NOMO-1 (cell line): ENCODE measurements at regions not wholly inside any gene's neighbourhood (a gene's known extent, or its start where the extent isn't known, plus 50 kb on each side); places are given as distances from the start of the nearest gene placed in this dataset.

Experiments used
- DNase-seq, 2 experiments: peaks; one replicate each; lab custom pipeline; 2025; ENCODE audit not compliant: unreplicated experiment in 2 of 2; lab: John Stamatoyannopoulos, UW

- DNase-seq = no peak
Observed at GRCh38 chr4:179855469-179855868, 2387.7 kb upstream of the TENM3 start.

- DNase-seq = no peak
Observed at GRCh38 chr4:179858221-179858620, 2385.0 kb upstream of the TENM3 start.

GRCh38 chr4:179867300-179867878 is 2375.8 kb upstream of the TENM3 start:
- DNase-seq = peak; percentile 72 to 74

- no peak for DNase-seq
Observed at GRCh38 chr4:179871726-179872125, 2371.5 kb upstream of the TENM3 start.

GRCh38 chr4:179872755-179873154 is 2370.4 kb upstream of the TENM3 start:
- DNase-seq = no peak

- DNase-seq = no peak
Observed at GRCh38 chr4:179880756-179881155, 2362.4 kb upstream of the TENM3 start.

GRCh38 chr4:179894066-179894778 is 2349.0 kb upstream of the TENM3 start:
- DNase-seq = no peak

GRCh38 chr4:179919587-179919986 is 2323.6 kb upstream of the TENM3 start:
- DNase-seq = no peak

- DNase-seq = no peak
Observed at GRCh38 chr4:179927473-179927872, 2315.7 kb upstream of the TENM3 start.

GRCh38 chr4:179941911-179942310 is 2301.3 kb upstream of the TENM3 start:
- DNase-seq = peak; percentile 1 to 57

- DNase-seq = no peak
Observed at GRCh38 chr4:179976777-179977176, 2266.4 kb upstream of the TENM3 start.

GRCh38 chr4:179977378-179977777 is 2265.8 kb upstream of the TENM3 start:
- no peak for DNase-seq

- DNase-seq = no peak
Observed at GRCh38 chr4:179981161-179981560, 2262.0 kb upstream of the TENM3 start.

- DNase-seq = peak; percentile 88 to 97
Observed at GRCh38 chr4:179989975-179990374, 2253.2 kb upstream of the TENM3 start.

- DNase-seq = no peak
Observed at GRCh38 chr4:180009316-180009715, 2233.9 kb upstream of the TENM3 start.

GRCh38 chr4:180028682-180029081 is 2214.5 kb upstream of the TENM3 start:
- DNase-seq = peak in 1 of 2 experiments; percentile 29

GRCh38 chr4:180031330-180031729 is 2211.9 kb upstream of the TENM3 start:
- DNase-seq = no peak

GRCh38 chr4:180041576-180041975 is 2201.6 kb upstream of the TENM3 start:
- no peak for DNase-seq

GRCh38 chr4:180052629-180053028 is 2190.6 kb upstream of the TENM3 start:
- peak; percentile 57 to 59 for DNase-seq

GRCh38 chr4:180054291-180054690 is 2188.9 kb upstream of the TENM3 start:
- peak in 1 of 2 experiments; percentile 27 for DNase-seq

- peak; percentile 57 to 66 for DNase-seq
Observed at GRCh38 chr4:180057299-180057721, 2185.9 kb upstream of the TENM3 start.

- DNase-seq = peak; percentile 44 to 59
Observed at GRCh38 chr4:180057891-180058671, 2185.1 kb upstream of the TENM3 start.
